ENCODE measurements at regions not wholly inside any gene's neighbourhood (a gene's known extent, or its start where the extent isn't known, plus 50 kb on each side); places are given as distances from the start of the nearest gene placed in this dataset.

- DNase-seq (ENCODE audit: extremely low read depth, insufficient read length): no peak
- Histone ChIP-seq H3K27me3 (replicated peaks; ENCODE audit: control insufficient read depth, insufficient read depth, low read length) (no peaks in the 10 kb centered on the region), H3K4me3 (replicated peaks; ENCODE audit: low read depth, low read length) (no peak overlapping the region), H3K36me3 (ENCODE audit: control insufficient read depth, insufficient read depth, low read length) (no peaks in the 10 kb centered on the region)
- no peak for TF ChIP-seq CTCF (IDR thresholded peaks at IDR 0.05; ENCODE audit: insufficient read depth, low read length, poor library complexity, severe bottlenecking)
Observed at GRCh38 chr6:104109806-104110205, 749.9 kb downstream of the HACE1 start.

GRCh38 chr6:104108634-104109033 is 751.1 kb downstream of the HACE1 start:
- no peak overlapping the region for H3K4me3 ChIP-seq (replicated peaks; ENCODE audit: low read depth, low read length)
- H3K27me3 ChIP-seq (replicated peaks; ENCODE audit: control insufficient read depth, insufficient read depth, low read length): no peaks in the 10 kb centered on the region
- no peak for DNase-seq (ENCODE audit: extremely low read depth, insufficient read length)
- no peaks in the 10 kb centered on the region for H3K36me3 ChIP-seq (ENCODE audit: control insufficient read depth, insufficient read depth, low read length)
- TF ChIP-seq CTCF (IDR thresholded peaks at IDR 0.05; ENCODE audit: insufficient read depth, low read length, poor library complexity, severe bottlenecking): no peak

GRCh38 chr6:104095661-104096416 is 763.9 kb downstream of the HACE1 start:
- Histone ChIP-seq H3K27me3 (replicated peaks; ENCODE audit: control insufficient read depth, insufficient read depth, low read length) (no peaks in the 10 kb centered on the region), H3K36me3 (ENCODE audit: control insufficient read depth, insufficient read depth, low read length) (no peaks in the 10 kb centered on the region), H3K4me3 (replicated peaks; ENCODE audit: low read depth, low read length) (no peak overlapping the region)
- TF ChIP-seq CTCF (IDR thresholded peaks at IDR 0.05; ENCODE audit: insufficient read depth, low read length, poor library complexity, severe bottlenecking): no peak
- no peak for DNase-seq (ENCODE audit: extremely low read depth, insufficient read length)

- no peaks in the 10 kb centered on the region for H3K27me3 ChIP-seq (replicated peaks; ENCODE audit: control insufficient read depth, insufficient read depth, low read length)
- no peak overlapping the region for H3K4me3 ChIP-seq (replicated peaks; ENCODE audit: low read depth, low read length)
Observed at GRCh38 chr6:104087765-104088164, 772.0 kb downstream of the HACE1 start.

GRCh38 chr6:104068281-104068680 is 791.4 kb downstream of the HACE1 start:
- H3K4me3 ChIP-seq (replicated peaks; ENCODE audit: low read depth, low read length): no peak overlapping the region
- H3K27me3 ChIP-seq (replicated peaks; ENCODE audit: control insufficient read depth, insufficient read depth, low read length): no peaks in the 10 kb centered on the region
- H3K36me3 ChIP-seq (ENCODE audit: control insufficient read depth, insufficient read depth, low read length): no peaks in the 10 kb centered on the region
- no peak for DNase-seq (ENCODE audit: extremely low read depth, insufficient read length)
- TF ChIP-seq CTCF (IDR thresholded peaks at IDR 0.05; ENCODE audit: insufficient read depth, low read length, poor library complexity, severe bottlenecking): no peak

More at GRCh38 chr6:104087765-104088164, 772.0 kb downstream of the HACE1 start:
- no peak for TF ChIP-seq CTCF (IDR thresholded peaks at IDR 0.05; ENCODE audit: insufficient read depth, low read length, poor library complexity, severe bottlenecking)
- H3K36me3 ChIP-seq (ENCODE audit: control insufficient read depth, insufficient read depth, low read length): no peaks in the 10 kb centered on the region
- DNase-seq (ENCODE audit: extremely low read depth, insufficient read length): no peak
